HCT116 (cell line): ENCODE measurements at regions not wholly inside any gene's neighbourhood (a gene's known extent, or its start where the extent isn't known, plus 50 kb on each side); places are given as distances from the start of the nearest gene placed in this dataset.

Experiments used
- CTCF ChIP-seq, 3 experiments: fragments of 200-600 bp in 1 of 3; sonication (generic) in 1 of 3; IDR thresholded peaks in 2 of 3; conservative IDR thresholded peaks in 1 of 3; 2 replicates each; pipeline ENCODE4 v1.5.1; 2012 to 2017; ENCODE audit warnings: low read depth in 2 of 3, low read length in 2 of 3, antibody characterized with exemption in 1 of 3, borderline replicate concordance in 1 of 3, control low read depth in 1 of 3, mild to moderate bottlenecking in 1 of 3, mixed read lengths in 1 of 3, mixed run types in 1 of 3, moderate library complexity in 1 of 3; ENCODE audit not compliant: insufficient read depth in 1 of 3
- EZH2 ChIP-seq: fragments of 200-600 bp; sonication (generic); IDR thresholded peaks from 2 replicates; pipeline ENCODE4 v1.6.1; 2017; ENCODE audit warnings: antibody characterized with exemption, mixed run types
- FOSL1 ChIP-seq: IDR thresholded peaks from 2 replicates; pipeline ENCODE4 v1.6.1; 2012; ENCODE audit warnings: low read depth
- POLR2A ChIP-seq: IDR thresholded peaks from 2 replicates; pipeline ENCODE4 v1.7.0; 2011; ENCODE audit warnings: borderline replicate concordance; ENCODE audit not compliant: insufficient read depth, insufficient read length; ENCODE audit errors: extremely low read depth
- POLR2AphosphoS5 ChIP-seq: IDR thresholded peaks from 2 replicates; pipeline ENCODE4 v1.6.1; 2011; ENCODE audit warnings: mild to moderate bottlenecking, low read depth, low read length, moderate library complexity

GRCh38 chr12:125873016-125873415 is 807.8 kb downstream of the AACS start:
- no peak for TF ChIP-seq EZH2
- TF ChIP-seq CTCF (IDR thresholded peaks at IDR 0.05 in 2 of 3, conservative IDR thresholded peaks at IDR 0.05 in 1 of 3; ENCODE audit: borderline replicate concordance in 1 of 3, insufficient read depth in 1 of 3, low read depth in 2 of 3, low read length in 2 of 3): no peak
- no peak for TF ChIP-seq POLR2A
- TF ChIP-seq POLR2AphosphoS5: no peak
- TF ChIP-seq FOSL1: no peak
